Sigmoid colon (tissue), 6 donors: ENCODE measurements at regions not wholly inside any gene's neighbourhood (a gene's known extent, or its start where the extent isn't known, plus 50 kb on each side); places are given as distances from the start of the nearest gene placed in this dataset.
A peak's percentile ranks its signal among the peaks of the same experiment; 100 is the strongest.

ENCODE experiments used
- DNase-seq: peaks from one replicate; pipeline ENCODE4 v3.0.0-alpha.2; 2019
- H3K27ac ChIP-seq, 4 donors: fragments of 200-600 bp; sonication (generic); one replicate each; pipeline ENCODE4 v1.5.1; 2016 to 2019; ENCODE audit warnings: mild to moderate bottlenecking in 1 of 4
- H3K27me3 ChIP-seq, 3 donors: fragments of 200-600 bp; sonication (generic); one replicate each; pipeline ENCODE4 v1.5.1; 2019; ENCODE audit warnings: mild to moderate bottlenecking in 1 of 3
- H3K36me3 ChIP-seq, 4 donors: fragments of 200-600 bp; sonication (generic); one replicate each; pipeline ENCODE4 v1.5.1; 2016 to 2019
- H3K4me1 ChIP-seq, 4 donors: fragments of 200-600 bp; sonication (generic); one replicate each; pipeline ENCODE4 v1.5.1; 2017 to 2019
- H3K4me3 ChIP-seq, 4 donors: fragments of 200-600 bp; sonication (generic); one replicate each; pipeline ENCODE4 v1.5.1; 2017 to 2019; ENCODE audit warnings: mild to moderate bottlenecking in 2 of 4, moderate library complexity in 1 of 4
- H3K9me3 ChIP-seq, 4 donors: fragments of 200-600 bp in 3 of 4; sonication (generic) in 3 of 4; one replicate each; pipeline versions ENCODE4 v1.5.1 to v1.6.1; 2013 to 2019
- CTCF ChIP-seq, 4 experiments: fragments of 450-650 bp in 3 of 4; fragments of 200-600 bp in 1 of 4; IDR thresholded peaks; one replicate each; pipeline ENCODE4 v1.5.1; 2016 to 2019; ENCODE audit warnings: antibody characterized with exemption in 4 of 4, mild to moderate bottlenecking in 3 of 4, moderate library complexity in 2 of 4
- EP300 ChIP-seq, 4 donors: sonication (generic); formaldehyde crosslinking; IDR thresholded peaks; one replicate each; pipeline ENCODE4 v1.6.1; 2017; ENCODE audit warnings: antibody characterized with exemption in 4 of 4
- POLR2A ChIP-seq, 2 donors: fragments of 450-650 bp; IDR thresholded peaks; one replicate each; pipeline ENCODE4 v1.6.1; 2016; ENCODE audit warnings: antibody characterized with exemption in 2 of 2, mild to moderate bottlenecking in 2 of 2, moderate library complexity in 2 of 2
- POLR2AphosphoS5 ChIP-seq, 4 donors: sonication (generic); formaldehyde crosslinking; IDR thresholded peaks; one replicate each; pipeline ENCODE4 v1.6.1; 2017; ENCODE audit warnings: antibody characterized with exemption in 4 of 4
- WGBS, 2 donors: extraction: QIAGEN DNeasy Blood & Tissue Kit; methylation state at CpG; one replicate each; pipeline ENCODE4 v1.1.7; 2013; 5-methylcytosine and 5-hydroxymethylcytosine counted together
- intact Hi-C: fragments of 100-400 bp; cut with DNase I; formaldehyde crosslinking; loops from one replicate; pipeline ENCODE4 v1.15.1; 2023
- donor health status: healthy with polysubstance abuse.
- donor health status: healthy.

DNA sequence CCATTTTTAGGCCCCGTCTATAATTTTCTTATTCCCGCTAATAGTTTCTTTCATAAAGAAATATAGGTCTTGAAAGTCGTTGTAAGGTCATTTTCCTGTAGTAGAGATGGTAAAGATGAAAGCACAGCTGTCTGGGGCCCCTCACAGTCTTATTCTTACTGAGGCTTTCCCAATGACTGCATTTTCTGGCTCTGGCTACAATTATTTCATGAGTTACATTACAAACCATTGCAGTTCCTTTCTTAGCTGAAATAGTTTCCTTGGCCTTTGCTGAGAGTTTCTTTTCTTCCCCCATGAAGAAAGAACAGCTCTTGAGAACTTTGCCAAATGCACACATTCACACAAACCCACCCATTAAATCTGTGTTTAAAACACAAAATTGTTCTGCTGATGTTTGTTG lies 113.0 kb downstream of the DYRK2 start:
- intact Hi-C loops, result no loop called here
- H3K27me3 ChIP-seq, result no peaks in the 10 kb centered on the region

DNA sequence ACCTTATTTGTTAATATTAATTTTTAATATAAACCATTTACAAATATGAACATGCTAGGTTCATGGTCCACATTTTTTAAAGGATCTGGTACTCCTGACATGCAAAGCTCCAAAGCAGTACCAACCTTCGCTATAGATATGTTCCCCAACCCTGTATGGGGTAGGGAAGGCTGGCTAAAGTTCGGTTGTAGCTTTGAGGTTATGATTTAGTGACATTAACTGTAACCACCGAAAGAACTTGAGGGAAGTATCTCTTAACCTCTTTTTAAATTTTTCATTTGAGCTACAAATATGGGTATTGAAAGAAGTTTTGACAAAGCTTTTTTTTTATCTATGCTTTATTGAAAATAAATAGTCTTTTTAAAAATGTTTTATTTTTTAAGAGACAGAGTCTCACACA lies 115.5 kb downstream of the DYRK2 start:
- Histone ChIP-seq H3K36me3 (no peaks in the 10 kb centered on the region), H3K9me3 (no peaks in the 10 kb centered on the region), H3K4me1 (peaks cover 0 to 11% (median 6%) of the 10 kb centered on the region in 4 donors), H3K27ac (no peak overlapping the region), H3K4me3 (no peak overlapping the region), H3K27me3 (no peaks in the 10 kb centered on the region)
- TF ChIP-seq EP300 (IDR thresholded peaks at IDR 0.05) (no peak), POLR2AphosphoS5 (IDR thresholded peaks at IDR 0.05) (no peak), CTCF (IDR thresholded peaks at IDR 0.05) (no peak), POLR2A (IDR thresholded peaks at IDR 0.05) (no peak)
- 88 to 95% methylated on average over 3 of the region's 3 CpGs for WGBS, 2 donors
- intact Hi-C loops, result no loop called here
- DNase-seq, result no peak

More for the DNA sequence above, 113.0 kb downstream of the DYRK2 start:
- H3K36me3 ChIP-seq, result no peaks in the 10 kb centered on the region
- DNase-seq, result no peak
- TF ChIP-seq POLR2A (IDR thresholded peaks at IDR 0.05), result no peak
- no peak for TF ChIP-seq POLR2AphosphoS5 (IDR thresholded peaks at IDR 0.05)
- TF ChIP-seq EP300 (IDR thresholded peaks at IDR 0.05), result no peak
- TF ChIP-seq CTCF (IDR thresholded peaks at IDR 0.05), result no peak
- H3K27ac ChIP-seq, result no peak overlapping the region
- H3K4me3 ChIP-seq, result no peak overlapping the region
- WGBS, 2 donors, result 80 to 90% methylated on average over 3 of the region's 3 CpGs
- H3K4me1 ChIP-seq, result peaks cover 0 to 11% (median 6%) of the 10 kb centered on the region in 4 donors
- H3K9me3 ChIP-seq, result no peaks in the 10 kb centered on the region

- no peaks in the 10 kb centered on the region for H3K27me3 ChIP-seq
- H3K9me3 ChIP-seq, result no peaks in the 10 kb centered on the region
- H3K36me3 ChIP-seq, result no peaks in the 10 kb centered on the region
- DNase-seq, result no peak
- no peak overlapping the region for H3K27ac ChIP-seq
- intact Hi-C loops, result no loop called here
- no peak for TF ChIP-seq CTCF (IDR thresholded peaks at IDR 0.05)
- TF ChIP-seq EP300 (IDR thresholded peaks at IDR 0.05), result no peak
- TF ChIP-seq POLR2AphosphoS5 (IDR thresholded peaks at IDR 0.05), result no peak
- no peak for TF ChIP-seq POLR2A (IDR thresholded peaks at IDR 0.05)
- WGBS, 2 donors, result 80 to 82% methylated on average over 5 of the region's 5 CpGs
- H3K4me3 ChIP-seq, result no peak overlapping the region
- peaks cover 0 to 11% (median 6%) of the 10 kb centered on the region in 4 donors for H3K4me1 ChIP-seq
Measured at GRCh38 chr12:67764946-67765619, 116.5 kb downstream of the DYRK2 start.

DNA sequence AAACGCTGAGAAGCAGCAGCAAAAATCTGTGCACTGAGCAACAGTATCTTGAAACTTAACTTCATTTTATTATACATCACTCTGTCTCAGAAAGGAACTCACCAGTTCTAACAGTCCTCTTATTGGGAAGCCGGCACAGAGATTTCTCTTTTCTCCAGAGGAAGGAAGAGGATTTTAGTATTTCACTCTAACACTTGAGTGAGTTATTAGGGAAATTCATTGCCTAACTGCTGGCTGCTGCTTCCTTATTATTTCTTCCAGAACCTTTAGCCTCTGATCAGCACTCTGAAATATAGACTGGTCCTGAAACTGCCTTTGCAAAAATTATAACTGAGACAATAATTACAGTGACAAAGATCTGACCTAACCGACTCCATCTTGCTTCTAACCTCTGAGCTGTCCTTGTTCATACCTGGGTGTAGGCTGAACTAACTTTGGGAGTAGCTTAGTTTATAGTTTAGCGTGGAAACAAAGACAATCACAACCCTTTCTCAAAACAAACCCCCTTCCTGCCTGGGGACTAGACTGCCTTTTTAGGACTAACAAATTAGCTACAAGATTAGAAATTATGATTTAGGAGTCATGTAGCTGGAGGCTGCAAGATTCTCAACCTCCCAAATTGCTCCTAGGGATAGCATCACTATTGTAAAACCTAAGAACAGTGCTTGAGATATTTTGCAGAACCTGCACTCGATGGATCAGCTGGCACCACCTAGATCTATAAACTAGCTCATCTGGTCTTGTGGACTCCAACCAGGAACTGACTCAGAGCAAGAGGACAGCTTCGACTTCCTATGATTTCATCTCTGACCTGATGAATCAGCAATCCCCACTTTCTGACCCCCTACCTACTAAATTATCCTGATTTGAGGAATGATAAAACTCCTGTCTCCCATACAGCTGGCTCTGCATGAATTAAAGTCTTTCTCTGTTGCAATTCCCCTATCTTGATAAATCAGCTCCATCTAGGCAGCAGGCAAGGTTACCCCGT lies 117.5 kb downstream of the DYRK2 start:
- no peak for DNase-seq
- Histone ChIP-seq H3K36me3 (no peaks in the 10 kb centered on the region), H3K4me1 (peaks cover 0 to 11% (median 6%) of the 10 kb centered on the region in 4 donors), H3K4me3 (no peak overlapping the region), H3K27ac (peak overlapping the region in 1 of 4 donors; percentile 40), H3K9me3 (no peaks in the 10 kb centered on the region), H3K27me3 (no peaks in the 10 kb centered on the region)
- 63 to 75% methylated on average over 7 of the region's 7 CpGs for WGBS, 2 donors
- intact Hi-C loops, result no loop called here
- TF ChIP-seq CTCF (IDR thresholded peaks at IDR 0.05), result no peak
- TF ChIP-seq POLR2AphosphoS5 (IDR thresholded peaks at IDR 0.05), result no peak
- no peak for TF ChIP-seq EP300 (IDR thresholded peaks at IDR 0.05)
- no peak for TF ChIP-seq POLR2A (IDR thresholded peaks at IDR 0.05)
